Panc1 (cell line): ENCODE measurements at regions not wholly inside any gene's neighbourhood (a gene's known extent, or its start where the extent isn't known, plus 50 kb on each side); places are given as distances from the start of the nearest gene placed in this dataset.

Experiments used
- ATAC-seq: fragments of 200-7000 bp; cut with Tn5 transposase; 2 replicates; pipeline ENCODE4 v1.9.1; 2020; ENCODE audit warnings: mild to moderate bottlenecking, moderate library complexity
- BruUV-seq: library from RNA; stranded (reverse); fragments of 400-500 nt; replicated peaks from 2 replicates; lab custom pipeline; 2021; lab: Mats Ljungman, UMichigan
- CTCF ChIA-PET: fragments of 300-600 bp; sonication (Branson Sonifier 250); formaldehyde crosslinking; loops from one replicate; lab custom pipeline; 2022; ENCODE audit warnings: antibody characterized with exemption; lab: Charles Lee
- POLR2A ChIA-PET: fragments of 300-600 bp; sonication (Branson Sonifier 250); formaldehyde crosslinking; loops from one replicate; lab custom pipeline; 2022; ENCODE audit warnings: antibody characterized with exemption; lab: Charles Lee
- DNase-seq: peaks from one replicate; pipeline ENCODE4 v3.0.0-alpha.2; 2010; ENCODE audit warnings: low read depth, low spot score
- H3K27ac ChIP-seq: 2 replicates; pipeline ENCODE4 v1.5.1; 2011; ENCODE audit warnings: mild to moderate bottlenecking, low read length, inconsistent platforms
- H3K27me3 ChIP-seq: fragments of 200-500 bp; sonication (Bioruptor generic); 2 replicates; pipeline ENCODE4 v1.6.0; 2014; ENCODE audit warnings: low read length, inconsistent platforms; ENCODE audit not compliant: control insufficient read depth, insufficient read depth
- H3K36me3 ChIP-seq: fragments of 200-500 bp; sonication (Bioruptor generic); 2 replicates; pipeline ENCODE4 v1.5.1; 2014; ENCODE audit warnings: inconsistent platforms, mild to moderate bottlenecking, low read length, moderate library complexity; ENCODE audit not compliant: control insufficient read depth, insufficient read depth
- H3K4me1 ChIP-seq: 2 replicates; pipeline ENCODE4 v1.5.1; 2011; ENCODE audit warnings: inconsistent platforms, mild to moderate bottlenecking, low read length, moderate library complexity; ENCODE audit not compliant: control insufficient read depth, insufficient read depth
- H3K4me3 ChIP-seq, 2 experiments: 2 replicates each; pipeline ENCODE4 v1.5.1; 2011 to 2012; ENCODE audit warnings: low read depth in 2 of 2, low read length in 2 of 2, mild to moderate bottlenecking in 2 of 2, inconsistent platforms in 1 of 2, moderate library complexity in 1 of 2
- H3K9me3 ChIP-seq: fragments of 200-500 bp; sonication (Bioruptor generic); 2 replicates; pipeline ENCODE4 v1.5.1; 2014; ENCODE audit warnings: low read depth, mild to moderate bottlenecking, inconsistent platforms, low read length, moderate library complexity; ENCODE audit not compliant: control insufficient read depth, insufficient read depth
- CTCF ChIP-seq: fragments of 450-650 bp; IDR thresholded peaks from 2 replicates; pipeline ENCODE4 v1.5.1; 2017; ENCODE audit warnings: mild to moderate bottlenecking
- POLR2AphosphoS5 ChIP-seq: IDR thresholded peaks from 2 replicates; pipeline ENCODE4 v1.6.1; 2012; ENCODE audit warnings: mild to moderate bottlenecking, low read depth, low read length, moderate library complexity
- REST ChIP-seq, 2 experiments: IDR thresholded peaks; 2 replicates each; pipeline ENCODE4 v1.6.1; 2011 to 2012; ENCODE audit warnings: low read depth in 2 of 2, control low read depth in 1 of 2, low read length in 1 of 2, mild to moderate bottlenecking in 1 of 2, moderate library complexity in 1 of 2; ENCODE audit not compliant: insufficient read depth in 1 of 2
- SIN3A ChIP-seq: IDR thresholded peaks from 2 replicates; pipeline ENCODE4 v1.6.1; 2012; ENCODE audit warnings: low read depth, mild to moderate bottlenecking, low read length, moderate library complexity, borderline replicate concordance; ENCODE audit not compliant: insufficient read depth
- TCF7L2 ChIP-seq: IDR thresholded peaks from 2 replicates; pipeline ENCODE4 v1.6.1; 2011; ENCODE audit warnings: mild to moderate bottlenecking, low read depth, low read length, inconsistent platforms
- in situ Hi-C: cut with HindIII; loops from 2 replicates; pipeline ENCODE4 v1.10.0; 2016; ENCODE audit warnings: low sequenced_read_pairs, low pct_unique_long_range_greater_than_20kb
- intact Hi-C: fragments of 100-400 bp; cut with micrococcal nuclease; formaldehyde crosslinking; loops from one replicate; pipeline ENCODE4 v1.10.0; 2022; ENCODE audit not compliant: unreplicated experiment

GRCh38 chr6:11432091-11432490 is 105.5 kb upstream of the TMEM170B start:
- ATAC-seq (no peak), DNase-seq (no peak)
- H3K27ac ChIP-seq: no peak overlapping the region
- H3K27me3 ChIP-seq: no peaks in the 10 kb centered on the region
- ChIA-PET CTCF (no interaction called here), POLR2A (interaction anchor here (0.5 kb wide), 1 partner anchor 18 kb away, joined by 3 read pairs; no protein-coding TSS in a partner anchor)
- no peaks in the 10 kb centered on the region for H3K9me3 ChIP-seq
- TF ChIP-seq SIN3A (no peak), REST (IDR thresholded peaks at IDR 0.05; ENCODE audit: insufficient read depth in 1 of 2, low read depth in 2 of 2, low read length in 1 of 2) (no peak), POLR2AphosphoS5 (no peak), CTCF (no peak), TCF7L2 (no peak)
- BruUV-seq: no TSS peak
- H3K4me3 ChIP-seq: no peak overlapping the region
- no peaks in the 10 kb centered on the region for H3K36me3 ChIP-seq
- H3K4me1 ChIP-seq: no peaks in the 10 kb centered on the region
- intact Hi-C loops (no loop called here), in situ Hi-C loops (no loop called here)

- Histone ChIP-seq H3K4me1 (no peaks in the 10 kb centered on the region), H3K4me3 (no peak overlapping the region), H3K27ac (no peak overlapping the region), H3K9me3 (no peaks in the 10 kb centered on the region), H3K36me3 (no peaks in the 10 kb centered on the region), H3K27me3 (no peaks in the 10 kb centered on the region)
- intact Hi-C loops: no loop called here
- no peak for DNase-seq
- ChIA-PET CTCF (no interaction called here), POLR2A (no interaction called here)
- TF ChIP-seq POLR2AphosphoS5 (no peak), SIN3A (no peak), TCF7L2 (no peak), CTCF (no peak), REST (IDR thresholded peaks at IDR 0.05; ENCODE audit: insufficient read depth in 1 of 2, low read depth in 2 of 2, low read length in 1 of 2) (no peak)
- in situ Hi-C loops: no loop called here
- ATAC-seq: no peak
- BruUV-seq: no TSS peak
Measured at GRCh38 chr6:11431455-11431937, 106.1 kb upstream of the TMEM170B start.
